Loucy (cell line): ENCODE measurements at regions not wholly inside any gene's neighbourhood (a gene's known extent, or its start where the extent isn't known, plus 50 kb on each side); places are given as distances from the start of the nearest gene placed in this dataset.

ENCODE experiments used
- CTCF ChIP-seq: fragments of 200-600 bp; sonication (generic); conservative IDR thresholded peaks from 2 replicates; pipeline ENCODE4 v1.5.1; 2014; ENCODE audit warnings: mild to moderate bottlenecking, antibody characterized with exemption, low read length
- EZH2phosphoT487 ChIP-seq: fragments of 200-600 bp; IDR thresholded peaks from 2 replicates; pipeline ENCODE4 v1.6.1; 2018; ENCODE audit warnings: antibody characterized with exemption, mild to moderate bottlenecking, moderate library complexity, borderline replicate concordance

DNA sequence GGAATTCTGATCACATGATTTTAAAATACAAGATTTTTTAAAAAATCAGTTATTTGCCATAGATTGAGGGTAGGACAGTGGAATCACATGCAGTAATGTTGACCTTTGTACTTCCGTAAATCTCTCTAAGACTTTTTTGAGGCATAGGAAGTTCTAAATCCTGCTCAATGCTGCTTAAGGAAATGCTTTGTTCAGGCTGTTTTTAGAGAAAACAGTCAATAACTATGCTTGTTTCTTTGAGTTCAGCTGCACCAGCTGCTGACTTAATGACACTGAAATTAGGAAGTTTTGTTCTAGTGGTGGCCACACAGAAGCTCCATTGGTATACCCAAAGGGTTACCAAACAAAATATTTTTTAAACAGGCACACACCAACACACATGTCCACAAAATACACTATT, 60.9 kb downstream of the KLF12 start:
- TF ChIP-seq CTCF (no peak), EZH2phosphoT487 (no peak)
